Esophagus (tissue), 2 donors: ENCODE measurements at regions not wholly inside any gene's neighbourhood (a gene's known extent, or its start where the extent isn't known, plus 50 kb on each side); places are given as distances from the start of the nearest gene placed in this dataset.

Experiments used
- H3K27ac ChIP-seq, 2 donors: one replicate each; pipeline ENCODE4 v1.5.1; 2013; ENCODE audit warnings: low read depth in 2 of 2, mild to moderate bottlenecking in 2 of 2, inconsistent platforms in 1 of 2, low read length in 1 of 2, moderate library complexity in 1 of 2
- H3K27me3 ChIP-seq, 2 donors: one replicate each; pipeline ENCODE4 v1.6.1; 2013; ENCODE audit warnings: low read length in 2 of 2, control low read depth in 1 of 2, mild to moderate bottlenecking in 1 of 2; ENCODE audit not compliant: insufficient read depth in 2 of 2, control insufficient read depth in 1 of 2
- H3K36me3 ChIP-seq, 2 donors: one replicate each; pipeline ENCODE4 v1.6.1; 2013; ENCODE audit warnings: low read length in 1 of 2; ENCODE audit not compliant: control insufficient read depth in 2 of 2, insufficient read depth in 2 of 2
- H3K4me1 ChIP-seq, 2 donors: one replicate each; pipeline ENCODE4 v1.6.1; 2013; ENCODE audit warnings: low read length in 1 of 2; ENCODE audit not compliant: control insufficient read depth in 2 of 2, insufficient read depth in 2 of 2
- H3K4me3 ChIP-seq, 2 donors: one replicate each; pipeline ENCODE4 v1.5.1; 2013; ENCODE audit warnings: low read length in 2 of 2, mild to moderate bottlenecking in 2 of 2, low read depth in 1 of 2, moderate library complexity in 1 of 2
- H3K9me3 ChIP-seq, 2 donors: one replicate each; pipeline ENCODE4 v1.6.1; 2013; ENCODE audit warnings: mild to moderate bottlenecking in 2 of 2, low read depth in 1 of 2, low read length in 1 of 2, moderate library complexity in 1 of 2; ENCODE audit not compliant: control insufficient read depth in 2 of 2, insufficient read depth in 1 of 2
- WGBS, 2 donors: extraction: QIAGEN DNeasy Blood & Tissue Kit; methylation state at CpG; one replicate each; pipeline ENCODE4 v1.1.7; 2013; 5-methylcytosine and 5-hydroxymethylcytosine counted together
- donor health status: healthy with polysubstance abuse.
- donor health status: Bipolar disorder and iron deficiency.

DNA sequence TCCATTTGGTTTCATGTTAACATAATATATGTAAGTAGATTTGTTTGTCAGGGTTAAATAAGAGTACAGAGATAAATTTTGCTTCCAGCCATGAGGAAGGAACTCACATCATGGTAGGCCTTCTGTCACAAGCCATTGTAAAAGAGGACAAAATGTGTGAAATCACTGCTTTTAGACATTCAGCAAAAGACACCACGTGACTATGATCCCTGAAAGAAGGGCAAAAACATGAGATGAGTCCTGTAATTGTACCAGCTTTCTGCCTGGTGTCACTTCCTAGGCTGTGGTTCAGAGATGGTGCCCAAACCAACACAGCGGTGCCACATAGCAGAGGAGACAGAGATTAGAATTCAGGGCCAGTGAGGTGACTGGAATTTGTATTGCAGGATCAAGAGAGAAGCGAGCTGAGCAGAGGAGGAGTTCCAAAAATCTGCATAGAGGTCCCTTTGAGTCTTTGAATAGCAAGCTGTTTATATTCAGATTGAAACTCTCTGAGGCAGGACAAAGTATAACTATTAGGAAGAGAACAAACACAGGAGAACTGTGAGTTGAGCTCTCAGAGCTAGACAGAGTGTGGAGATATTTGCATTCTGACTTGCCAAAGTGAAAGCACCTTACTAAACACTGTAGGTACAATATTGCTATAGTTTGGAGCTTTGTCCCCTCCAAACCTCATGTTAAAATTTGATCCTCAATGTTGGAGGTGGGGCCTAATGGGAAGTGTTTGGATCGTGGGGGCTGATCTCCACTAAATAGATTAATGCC is 52.6 kb upstream of the PDE7B start:
- H3K9me3 ChIP-seq = no peaks in the 10 kb centered on the region
- no peak overlapping the region for H3K27ac ChIP-seq
- H3K27me3 ChIP-seq = no peaks in the 10 kb centered on the region
- peaks cover 0 to 3% of the 10 kb centered on the region in 2 donors for H3K4me1 ChIP-seq
- H3K36me3 ChIP-seq = no peaks in the 10 kb centered on the region
- no peak overlapping the region for H3K4me3 ChIP-seq
- WGBS, 2 donors = 79 to 82% methylated on average over 4 of the region's 4 CpGs
